WTC11 (cell line): ENCODE measurements at regions not wholly inside any gene's neighbourhood (a gene's known extent, or its start where the extent isn't known, plus 50 kb on each side); places are given as distances from the start of the nearest gene placed in this dataset.

Experiments
- ATAC-seq: fragments of 200-7000 bp; cut with Tn5 transposase; 2 replicates; pipeline ENCODE4 v1.10.0; 2021; ENCODE audit warnings: mild to moderate bottlenecking, moderate library complexity
- CTCF ChIA-PET: fragments of 300-600 bp; sonication (Branson Sonifier 250); formaldehyde crosslinking; loops from one replicate; lab custom pipeline; 2021; ENCODE audit warnings: antibody characterized with exemption; lab: Charles Lee
- POLR2A ChIA-PET: fragments of 350-600 bp; sonication (Branson Sonifier 250); formaldehyde crosslinking; loops from one replicate; lab custom pipeline; 2021; ENCODE audit warnings: antibody characterized with exemption; lab: Charles Lee
- DNase-seq: peaks from one replicate; pipeline ENCODE4 v3.0.0; 2021; ENCODE audit warnings: low spot score
- H3K27ac Mint-ChIP-seq: 2 replicates; pipeline ENCODE4 v1.8.0; 2021; ENCODE audit warnings: mixed read lengths
- H3K27me3 Mint-ChIP-seq: 2 replicates; pipeline ENCODE4 v1.8.0; 2021; ENCODE audit warnings: low read depth, mild to moderate bottlenecking, moderate library complexity, mixed read lengths
- H3K36me3 Mint-ChIP-seq: 2 replicates; pipeline ENCODE4 v1.8.0; 2021; ENCODE audit warnings: mixed read lengths
- H3K4me1 Mint-ChIP-seq: 2 replicates; pipeline ENCODE4 v1.8.0; 2022; ENCODE audit warnings: mixed read lengths
- H3K4me3 Mint-ChIP-seq: 2 replicates; pipeline ENCODE4 v1.8.0; 2021; ENCODE audit warnings: mild to moderate bottlenecking, moderate library complexity, mixed read lengths
- H3K9me3 Mint-ChIP-seq: 2 replicates; pipeline ENCODE4 v1.8.0; 2021; ENCODE audit warnings: mixed read lengths
- ATF1 ChIP-seq: sonication (generic); formaldehyde crosslinking; IDR thresholded peaks from 2 replicates; pipeline ENCODE4 v1.8.1; 2023; ENCODE audit warnings: mild to moderate bottlenecking, moderate library complexity, missing genetic modification reagents
- ATF2 ChIP-seq: sonication (generic); formaldehyde crosslinking; IDR thresholded peaks from 2 replicates; pipeline ENCODE4 v1.8.1; 2022; ENCODE audit warnings: low read depth, missing genetic modification reagents, borderline replicate concordance
- CBFB ChIP-seq: sonication (generic); formaldehyde crosslinking; IDR thresholded peaks from 2 replicates; pipeline ENCODE4 v1.8.1; 2022; ENCODE audit warnings: mild to moderate bottlenecking, low read depth, missing genetic modification reagents
- CREB1 ChIP-seq: sonication (generic); formaldehyde crosslinking; IDR thresholded peaks from 2 replicates; pipeline ENCODE4 v1.8.0; 2023; ENCODE audit warnings: mild to moderate bottlenecking, missing genetic modification reagents
- ELF4 ChIP-seq: sonication (generic); formaldehyde crosslinking; IDR thresholded peaks from 2 replicates; pipeline ENCODE4 v1.8.1; 2022; ENCODE audit warnings: low read depth, mild to moderate bottlenecking, moderate library complexity, missing genetic modification reagents
- GRHL2 ChIP-seq: fragments of 250-450 bp; sonication (Bioruptor Pico); IDR thresholded peaks from 2 replicates; pipeline ENCODE4 v1.8.0; 2022; ENCODE audit warnings: mild to moderate bottlenecking, moderate library complexity; ENCODE audit not compliant: insufficient replicate concordance, severe bottlenecking
- IRF2 ChIP-seq: sonication (generic); formaldehyde crosslinking; IDR thresholded peaks from 2 replicates; pipeline ENCODE4 v1.8.0; 2022; ENCODE audit warnings: low read depth, missing genetic modification reagents, borderline replicate concordance
- MYBL2 ChIP-seq: sonication (generic); formaldehyde crosslinking; IDR thresholded peaks from 2 replicates; pipeline ENCODE4 v1.8.1; 2023; ENCODE audit warnings: mild to moderate bottlenecking, moderate library complexity, missing genetic modification reagents
- NR1H2 ChIP-seq: sonication (generic); formaldehyde crosslinking; IDR thresholded peaks from 2 replicates; pipeline ENCODE4 v1.9.0; 2021; ENCODE audit warnings: mild to moderate bottlenecking, moderate library complexity, missing genetic modification reagents
- PRRX2 ChIP-seq: fragments of 250-450 bp; sonication (Bioruptor Pico); IDR thresholded peaks from 2 replicates; pipeline ENCODE4 v1.8.0; 2021; ENCODE audit warnings: mild to moderate bottlenecking
- SMAD4 ChIP-seq: sonication (generic); formaldehyde crosslinking; IDR thresholded peaks from 2 replicates; pipeline ENCODE4 v1.8.0; 2022; ENCODE audit warnings: mild to moderate bottlenecking, missing genetic modification reagents
- ZNF671 ChIP-seq: fragments of 250-450 bp; sonication (Bioruptor Pico); IDR thresholded peaks from 2 replicates; pipeline ENCODE4 v1.8.0; 2021; ENCODE audit warnings: mild to moderate bottlenecking
- TF ChIP-seq, protein P1 (sequence below): sonication (generic); formaldehyde crosslinking; IDR thresholded peaks from 2 replicates; pipeline ENCODE4 v1.8.1; 2022; ENCODE audit warnings: missing genetic modification reagents, borderline replicate concordance
- TF ChIP-seq, protein P2 (sequence below): sonication (generic); formaldehyde crosslinking; IDR thresholded peaks from 2 replicates; pipeline ENCODE4 v1.8.1; 2023; ENCODE audit warnings: mild to moderate bottlenecking, missing genetic modification reagents, moderate library complexity
- TF ChIP-seq, protein P3 (sequence below): fragments of 200-600 bp; IDR thresholded peaks from 2 replicates; pipeline ENCODE4 v1.8.0; 2022; ENCODE audit warnings: antibody characterized with exemption
- TF ChIP-seq, protein P4 (sequence below): sonication (generic); formaldehyde crosslinking; conservative IDR thresholded peaks from 2 replicates; pipeline ENCODE4 v1.8.1; 2023; ENCODE audit warnings: mild to moderate bottlenecking, low read depth, missing genetic modification reagents, moderate library complexity

GRCh38 chr16:5374184-5374583 is 276.6 kb upstream of the EEF2KMT start (continued):
- TF ChIP-seq ATF1 (CRISPR knock-in tag) = no peak
- TF ChIP-seq, protein P1, sequence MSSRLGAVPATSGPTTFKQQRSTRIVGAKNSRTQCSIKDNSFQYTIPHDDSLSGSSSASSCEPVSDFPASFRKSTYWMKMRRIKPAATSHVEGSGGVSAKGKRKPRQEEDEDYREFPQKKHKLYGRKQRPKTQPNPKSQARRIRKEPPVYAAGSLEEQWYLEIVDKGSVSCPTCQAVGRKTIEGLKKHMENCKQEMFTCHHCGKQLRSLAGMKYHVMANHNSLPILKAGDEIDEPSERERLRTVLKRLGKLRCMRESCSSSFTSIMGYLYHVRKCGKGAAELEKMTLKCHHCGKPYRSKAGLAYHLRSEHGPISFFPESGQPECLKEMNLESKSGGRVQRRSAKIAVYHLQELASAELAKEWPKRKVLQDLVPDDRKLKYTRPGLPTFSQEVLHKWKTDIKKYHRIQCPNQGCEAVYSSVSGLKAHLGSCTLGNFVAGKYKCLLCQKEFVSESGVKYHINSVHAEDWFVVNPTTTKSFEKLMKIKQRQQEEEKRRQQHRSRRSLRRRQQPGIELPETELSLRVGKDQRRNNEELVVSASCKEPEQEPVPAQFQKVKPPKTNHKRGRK (CRISPR knock-in tag) = no peak

GRCh38 chr16:5367951-5368350 is 270.4 kb upstream of the EEF2KMT start:
- TF ChIP-seq SMAD4 = no peak
- ATAC-seq (no peak), DNase-seq (no peak)
- no peaks in the 10 kb centered on the region for H3K27me3 Mint-ChIP-seq
- POLR2A ChIA-PET = no interaction called here
- no peaks in the 10 kb centered on the region for H3K4me1 Mint-ChIP-seq
- H3K9me3 Mint-ChIP-seq = peaks cover 16% of the 10 kb centered on the region
- CTCF ChIA-PET = no interaction called here
- no peak overlapping the region for H3K27ac Mint-ChIP-seq
- H3K36me3 Mint-ChIP-seq = no peaks in the 10 kb centered on the region; the same call in 1 of the 2 replicates
- H3K4me3 Mint-ChIP-seq = no peak overlapping the region

GRCh38 chr16:5366126-5366525 is 268.5 kb upstream of the EEF2KMT start:
- Mint-ChIP-seq H3K27me3 (no peaks in the 10 kb centered on the region), H3K4me1 (no peaks in the 10 kb centered on the region), H3K36me3 (no peaks in the 10 kb centered on the region), H3K27ac (no peak overlapping the region), H3K9me3 (peaks cover 6% of the 10 kb centered on the region; the same call in 1 of the 2 replicates), H3K4me3 (no peak overlapping the region)
- TF ChIP-seq, protein P2, sequence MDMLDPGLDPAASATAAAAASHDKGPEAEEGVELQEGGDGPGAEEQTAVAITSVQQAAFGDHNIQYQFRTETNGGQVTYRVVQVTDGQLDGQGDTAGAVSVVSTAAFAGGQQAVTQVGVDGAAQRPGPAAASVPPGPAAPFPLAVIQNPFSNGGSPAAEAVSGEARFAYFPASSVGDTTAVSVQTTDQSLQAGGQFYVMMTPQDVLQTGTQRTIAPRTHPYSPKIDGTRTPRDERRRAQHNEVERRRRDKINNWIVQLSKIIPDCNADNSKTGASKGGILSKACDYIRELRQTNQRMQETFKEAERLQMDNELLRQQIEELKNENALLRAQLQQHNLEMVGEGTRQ (CRISPR knock-in tag) = no peak
- TF ChIP-seq CBFB (no peak), MYBL2 (CRISPR knock-in tag) (no peak), CREB1 (CRISPR knock-in tag) (no peak), GRHL2 (CRISPR knock-in tag) (no peak), PRRX2 (CRISPR knock-in tag) (no peak), NR1H2 (no peak), ATF2 (CRISPR knock-in tag) (no peak), IRF2 (CRISPR knock-in tag) (no peak), ZNF671 (CRISPR knock-in tag) (no peak), ELF4 (no peak)
- TF ChIP-seq, protein P3, sequence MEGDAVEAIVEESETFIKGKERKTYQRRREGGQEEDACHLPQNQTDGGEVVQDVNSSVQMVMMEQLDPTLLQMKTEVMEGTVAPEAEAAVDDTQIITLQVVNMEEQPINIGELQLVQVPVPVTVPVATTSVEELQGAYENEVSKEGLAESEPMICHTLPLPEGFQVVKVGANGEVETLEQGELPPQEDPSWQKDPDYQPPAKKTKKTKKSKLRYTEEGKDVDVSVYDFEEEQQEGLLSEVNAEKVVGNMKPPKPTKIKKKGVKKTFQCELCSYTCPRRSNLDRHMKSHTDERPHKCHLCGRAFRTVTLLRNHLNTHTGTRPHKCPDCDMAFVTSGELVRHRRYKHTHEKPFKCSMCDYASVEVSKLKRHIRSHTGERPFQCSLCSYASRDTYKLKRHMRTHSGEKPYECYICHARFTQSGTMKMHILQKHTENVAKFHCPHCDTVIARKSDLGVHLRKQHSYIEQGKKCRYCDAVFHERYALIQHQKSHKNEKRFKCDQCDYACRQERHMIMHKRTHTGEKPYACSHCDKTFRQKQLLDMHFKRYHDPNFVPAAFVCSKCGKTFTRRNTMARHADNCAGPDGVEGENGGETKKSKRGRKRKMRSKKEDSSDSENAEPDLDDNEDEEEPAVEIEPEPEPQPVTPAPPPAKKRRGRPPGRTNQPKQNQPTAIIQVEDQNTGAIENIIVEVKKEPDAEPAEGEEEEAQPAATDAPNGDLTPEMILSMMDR = no peak
- TF ChIP-seq, protein P4, sequence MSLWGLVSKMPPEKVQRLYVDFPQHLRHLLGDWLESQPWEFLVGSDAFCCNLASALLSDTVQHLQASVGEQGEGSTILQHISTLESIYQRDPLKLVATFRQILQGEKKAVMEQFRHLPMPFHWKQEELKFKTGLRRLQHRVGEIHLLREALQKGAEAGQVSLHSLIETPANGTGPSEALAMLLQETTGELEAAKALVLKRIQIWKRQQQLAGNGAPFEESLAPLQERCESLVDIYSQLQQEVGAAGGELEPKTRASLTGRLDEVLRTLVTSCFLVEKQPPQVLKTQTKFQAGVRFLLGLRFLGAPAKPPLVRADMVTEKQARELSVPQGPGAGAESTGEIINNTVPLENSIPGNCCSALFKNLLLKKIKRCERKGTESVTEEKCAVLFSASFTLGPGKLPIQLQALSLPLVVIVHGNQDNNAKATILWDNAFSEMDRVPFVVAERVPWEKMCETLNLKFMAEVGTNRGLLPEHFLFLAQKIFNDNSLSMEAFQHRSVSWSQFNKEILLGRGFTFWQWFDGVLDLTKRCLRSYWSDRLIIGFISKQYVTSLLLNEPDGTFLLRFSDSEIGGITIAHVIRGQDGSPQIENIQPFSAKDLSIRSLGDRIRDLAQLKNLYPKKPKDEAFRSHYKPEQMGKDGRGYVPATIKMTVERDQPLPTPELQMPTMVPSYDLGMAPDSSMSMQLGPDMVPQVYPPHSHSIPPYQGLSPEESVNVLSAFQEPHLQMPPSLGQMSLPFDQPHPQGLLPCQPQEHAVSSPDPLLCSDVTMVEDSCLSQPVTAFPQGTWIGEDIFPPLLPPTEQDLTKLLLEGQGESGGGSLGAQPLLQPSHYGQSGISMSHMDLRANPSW = no peak
- no peak for DNase-seq
- ChIA-PET CTCF (no interaction called here), POLR2A (no interaction called here)
- ATAC-seq = no peak
